Sigmoid colon (tissue), 6 donors: ENCODE measurements at regions not wholly inside any gene's neighbourhood (a gene's known extent, or its start where the extent isn't known, plus 50 kb on each side); places are given as distances from the start of the nearest gene placed in this dataset.
"Not testable (repeated sequence)": the region's sequence is repeated elsewhere in the genome, so short reads cannot be mapped to it uniquely, and the experiment has no call there.

ENCODE experiments used
- DNase-seq: peaks from one replicate; pipeline ENCODE4 v3.0.0-alpha.2; 2019
- H3K27ac ChIP-seq, 4 donors: fragments of 200-600 bp; sonication (generic); one replicate each; pipeline ENCODE4 v1.5.1; 2016 to 2019; ENCODE audit warnings: mild to moderate bottlenecking in 1 of 4
- H3K27me3 ChIP-seq, 3 donors: fragments of 200-600 bp; sonication (generic); one replicate each; pipeline ENCODE4 v1.5.1; 2019; ENCODE audit warnings: mild to moderate bottlenecking in 1 of 3
- H3K36me3 ChIP-seq, 4 donors: fragments of 200-600 bp; sonication (generic); one replicate each; pipeline ENCODE4 v1.5.1; 2016 to 2019
- H3K4me1 ChIP-seq, 4 donors: fragments of 200-600 bp; sonication (generic); one replicate each; pipeline ENCODE4 v1.5.1; 2017 to 2019
- H3K4me3 ChIP-seq, 4 donors: fragments of 200-600 bp; sonication (generic); one replicate each; pipeline ENCODE4 v1.5.1; 2017 to 2019; ENCODE audit warnings: mild to moderate bottlenecking in 2 of 4, moderate library complexity in 1 of 4
- H3K9me3 ChIP-seq, 4 donors: fragments of 200-600 bp in 3 of 4; sonication (generic) in 3 of 4; one replicate each; pipeline versions ENCODE4 v1.5.1 to v1.6.1; 2013 to 2019
- EP300 ChIP-seq, 4 donors: sonication (generic); formaldehyde crosslinking; IDR thresholded peaks; one replicate each; pipeline ENCODE4 v1.6.1; 2017; ENCODE audit warnings: antibody characterized with exemption in 4 of 4
- POLR2A ChIP-seq, 2 donors: fragments of 450-650 bp; IDR thresholded peaks; one replicate each; pipeline ENCODE4 v1.6.1; 2016; ENCODE audit warnings: antibody characterized with exemption in 2 of 2, mild to moderate bottlenecking in 2 of 2, moderate library complexity in 2 of 2
- POLR2AphosphoS5 ChIP-seq, 4 donors: sonication (generic); formaldehyde crosslinking; IDR thresholded peaks; one replicate each; pipeline ENCODE4 v1.6.1; 2017; ENCODE audit warnings: antibody characterized with exemption in 4 of 4
- WGBS, 2 donors: extraction: QIAGEN DNeasy Blood & Tissue Kit; methylation state at CpG; one replicate each; pipeline ENCODE4 v1.1.7; 2013; 5-methylcytosine and 5-hydroxymethylcytosine counted together
- intact Hi-C: fragments of 100-400 bp; cut with DNase I; formaldehyde crosslinking; loops from one replicate; pipeline ENCODE4 v1.15.1; 2023
- TF ChIP-seq, protein P1 (sequence below), 4 experiments: fragments of 450-650 bp in 3 of 4; fragments of 200-600 bp in 1 of 4; IDR thresholded peaks; one replicate each; pipeline ENCODE4 v1.5.1; 2016 to 2019; ENCODE audit warnings: antibody characterized with exemption in 4 of 4, mild to moderate bottlenecking in 3 of 4, moderate library complexity in 2 of 4
- donor health status: healthy with polysubstance abuse.
- donor health status: healthy.

DNA sequence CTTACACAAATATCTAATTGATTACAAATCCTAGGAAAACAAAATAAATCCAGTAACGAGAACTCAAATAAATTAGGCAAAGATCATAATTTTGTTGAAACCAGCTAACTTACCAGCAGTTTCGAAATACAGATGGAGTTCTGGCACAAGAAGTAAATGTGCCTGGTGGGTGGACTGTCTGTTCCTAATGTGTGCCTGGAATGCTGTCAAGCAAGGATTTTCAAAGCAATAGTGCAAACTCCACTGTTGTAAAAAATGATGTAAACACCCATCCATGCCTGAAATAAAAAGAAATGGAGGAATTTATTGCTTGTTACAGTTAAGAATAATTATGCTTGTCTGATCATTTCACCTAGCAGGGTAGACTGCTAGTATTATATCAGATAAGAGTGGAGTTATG lies 423.9 kb upstream of the MAP2 start:
- DNase-seq, result no peak
- WGBS, 2 donors, result 10 to 54% methylated on average over 2 of the region's 2 CpGs
- TF ChIP-seq POLR2AphosphoS5 (IDR thresholded peaks at IDR 0.05), result no peak
- no peak for TF ChIP-seq POLR2A (IDR thresholded peaks at IDR 0.05)

DNA sequence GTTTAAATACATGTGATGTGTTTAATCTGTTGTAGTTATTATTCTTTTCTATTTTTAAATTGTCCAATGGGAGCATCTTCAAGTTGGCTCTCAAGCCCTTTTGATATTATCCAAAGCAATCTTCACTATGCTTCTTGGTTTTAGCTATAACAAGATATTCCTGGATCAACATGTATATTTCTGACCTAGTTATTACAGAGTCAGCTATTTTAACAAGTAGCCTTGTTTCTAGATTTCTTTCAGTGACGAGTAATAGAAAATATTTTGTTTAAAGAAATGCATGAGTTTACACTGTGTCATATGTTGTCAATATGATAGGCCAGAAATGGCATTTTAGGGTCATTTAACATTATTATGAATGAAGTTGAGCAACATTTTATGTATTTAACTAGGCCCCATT lies 421.8 kb upstream of the MAP2 start:
- H3K4me1 ChIP-seq, result no peaks in the 10 kb centered on the region
- peaks cover 0 to 8% (median 0%) of the 10 kb centered on the region in 4 donors for H3K9me3 ChIP-seq
- no peaks in the 10 kb centered on the region for H3K36me3 ChIP-seq
- intact Hi-C loops, result no loop called here
- no peak for DNase-seq
- no peaks in the 10 kb centered on the region for H3K27me3 ChIP-seq
- no peak overlapping the region for H3K4me3 ChIP-seq
- 94 to 95% methylated on average over 1 of the region's 1 CpG for WGBS, 2 donors
- TF ChIP-seq, protein P1, sequence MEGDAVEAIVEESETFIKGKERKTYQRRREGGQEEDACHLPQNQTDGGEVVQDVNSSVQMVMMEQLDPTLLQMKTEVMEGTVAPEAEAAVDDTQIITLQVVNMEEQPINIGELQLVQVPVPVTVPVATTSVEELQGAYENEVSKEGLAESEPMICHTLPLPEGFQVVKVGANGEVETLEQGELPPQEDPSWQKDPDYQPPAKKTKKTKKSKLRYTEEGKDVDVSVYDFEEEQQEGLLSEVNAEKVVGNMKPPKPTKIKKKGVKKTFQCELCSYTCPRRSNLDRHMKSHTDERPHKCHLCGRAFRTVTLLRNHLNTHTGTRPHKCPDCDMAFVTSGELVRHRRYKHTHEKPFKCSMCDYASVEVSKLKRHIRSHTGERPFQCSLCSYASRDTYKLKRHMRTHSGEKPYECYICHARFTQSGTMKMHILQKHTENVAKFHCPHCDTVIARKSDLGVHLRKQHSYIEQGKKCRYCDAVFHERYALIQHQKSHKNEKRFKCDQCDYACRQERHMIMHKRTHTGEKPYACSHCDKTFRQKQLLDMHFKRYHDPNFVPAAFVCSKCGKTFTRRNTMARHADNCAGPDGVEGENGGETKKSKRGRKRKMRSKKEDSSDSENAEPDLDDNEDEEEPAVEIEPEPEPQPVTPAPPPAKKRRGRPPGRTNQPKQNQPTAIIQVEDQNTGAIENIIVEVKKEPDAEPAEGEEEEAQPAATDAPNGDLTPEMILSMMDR (IDR thresholded peaks at IDR 0.05), result no peak
- TF ChIP-seq EP300 (IDR thresholded peaks at IDR 0.05) (no peak), POLR2A (IDR thresholded peaks at IDR 0.05) (no peak), POLR2AphosphoS5 (IDR thresholded peaks at IDR 0.05) (no peak)
- H3K27ac ChIP-seq, result no peak overlapping the region

More for the DNA sequence above, 423.9 kb upstream of the MAP2 start:
- intact Hi-C loops, result no loop called here
- no peaks in the 10 kb centered on the region for H3K4me1 ChIP-seq
- no peaks in the 10 kb centered on the region for H3K36me3 ChIP-seq
- no peaks in the 10 kb centered on the region for H3K27me3 ChIP-seq
- no peak overlapping the region for H3K27ac ChIP-seq
- H3K9me3 ChIP-seq, result no peaks in the 10 kb centered on the region
- no peak overlapping the region for H3K4me3 ChIP-seq

DNA sequence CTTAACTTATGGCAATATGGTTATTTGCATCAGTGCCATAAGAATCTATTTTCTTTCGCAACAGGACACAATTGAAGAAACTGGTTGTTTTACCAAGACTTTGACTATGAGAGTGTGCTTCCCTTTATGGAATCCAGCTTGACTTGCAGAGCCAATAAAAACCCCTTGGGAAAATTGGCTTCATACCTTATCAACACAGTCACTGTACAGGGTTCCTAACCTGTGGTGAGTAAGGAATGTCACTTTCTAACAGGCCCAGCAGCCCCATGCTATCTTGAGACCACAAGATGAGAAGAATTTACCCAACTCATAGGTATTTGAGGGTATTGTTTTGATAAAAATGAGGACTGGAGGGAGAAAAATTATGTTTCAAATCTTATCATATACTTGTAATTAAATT lies 418.5 kb upstream of the MAP2 start:
- Histone ChIP-seq H3K27me3 (no peaks in the 10 kb centered on the region), H3K4me1 (no peaks in the 10 kb centered on the region), H3K27ac (no peak overlapping the region), H3K4me3 (no peak overlapping the region), H3K36me3 (no peaks in the 10 kb centered on the region), H3K9me3 (peaks cover 0 to 8% (median 0%) of the 10 kb centered on the region in 4 donors)
- TF ChIP-seq POLR2A (IDR thresholded peaks at IDR 0.05) (no peak), EP300 (IDR thresholded peaks at IDR 0.05) (no peak), POLR2AphosphoS5 (IDR thresholded peaks at IDR 0.05) (no peak)
- TF ChIP-seq, protein P1 (IDR thresholded peaks at IDR 0.05), result no peak
- DNase-seq, result no peak
- 84 to 92% methylated on average over 1 of the region's 1 CpG for WGBS, 2 donors
- intact Hi-C loops, result no loop called here

DNA sequence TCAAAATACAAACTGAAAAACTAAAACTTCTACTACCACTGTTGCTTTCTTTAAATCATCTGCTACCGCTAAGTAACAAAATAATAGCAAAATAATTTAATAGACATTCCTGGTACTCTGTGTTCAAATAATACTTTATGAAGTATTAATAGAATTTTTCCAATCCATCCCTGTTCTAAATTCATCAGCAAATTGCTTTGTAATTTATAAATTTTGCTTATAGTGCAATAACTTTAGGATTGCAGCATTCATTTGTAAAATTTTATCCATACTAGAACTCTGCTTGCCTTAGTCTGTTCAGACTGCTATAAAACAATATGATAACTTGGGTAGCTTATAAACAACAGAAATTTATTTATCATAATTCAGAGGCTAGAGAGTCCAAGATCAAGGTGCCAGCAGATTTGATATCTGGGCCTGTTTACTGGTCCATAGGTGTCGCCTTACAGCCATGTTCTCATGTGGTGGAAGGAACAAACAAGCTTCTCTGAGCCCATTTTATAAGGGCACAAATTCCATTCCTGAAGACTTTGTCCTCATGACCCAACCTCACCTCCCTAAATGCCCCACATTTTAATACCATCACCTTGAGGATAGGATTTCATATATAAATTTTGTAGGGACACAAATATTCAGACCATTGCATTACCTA lies 415.1 kb upstream of the MAP2 start:
- Histone ChIP-seq H3K27ac (no peak overlapping the region), H3K27me3 (no peaks in the 10 kb centered on the region), H3K36me3 (no peaks in the 10 kb centered on the region), H3K4me1 (no peaks in the 10 kb centered on the region), H3K9me3 (peaks cover 0 to 8% (median 0%) of the 10 kb centered on the region in 4 donors), H3K4me3 (no peak overlapping the region)
- DNase-seq, result no peak
- TF ChIP-seq POLR2A (IDR thresholded peaks at IDR 0.05), result no peak
- TF ChIP-seq EP300 (IDR thresholded peaks at IDR 0.05), result no peak
- no peak for TF ChIP-seq POLR2AphosphoS5 (IDR thresholded peaks at IDR 0.05)
- TF ChIP-seq, protein P1 (IDR thresholded peaks at IDR 0.05), result no peak
- 90 to 95% methylated on average over 2 of the region's 2 CpGs for WGBS, 2 donors
- intact Hi-C loops, result no loop called here

DNA sequence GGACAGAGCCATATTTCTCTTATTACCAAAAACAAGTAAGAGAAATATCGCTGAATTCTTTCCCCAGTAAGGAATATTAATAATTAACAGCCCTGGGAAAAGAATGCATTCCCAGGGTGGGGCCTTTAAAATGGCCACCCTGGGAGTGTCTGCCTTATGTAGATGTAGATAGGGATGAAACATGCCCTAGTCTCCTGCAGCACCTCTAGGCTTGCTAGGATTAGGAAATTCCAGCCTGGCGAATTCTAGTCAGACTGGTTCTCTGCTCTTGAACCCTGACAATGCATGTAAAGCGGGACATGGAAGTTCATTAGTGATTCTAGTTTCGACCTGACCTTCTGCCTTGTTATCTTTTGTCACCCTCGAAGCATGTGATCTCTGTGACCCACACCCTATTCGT lies 405.2 kb upstream of the MAP2 start:
- H3K4me3 ChIP-seq, intact Hi-C loops, H3K27me3 ChIP-seq, H3K27ac ChIP-seq, H3K36me3 ChIP-seq, DNase-seq, H3K9me3 ChIP-seq, H3K4me1 ChIP-seq: not testable (repeated sequence)
- 84 to 85% methylated on average over 6 of the region's 6 CpGs for WGBS, 2 donors

DNA sequence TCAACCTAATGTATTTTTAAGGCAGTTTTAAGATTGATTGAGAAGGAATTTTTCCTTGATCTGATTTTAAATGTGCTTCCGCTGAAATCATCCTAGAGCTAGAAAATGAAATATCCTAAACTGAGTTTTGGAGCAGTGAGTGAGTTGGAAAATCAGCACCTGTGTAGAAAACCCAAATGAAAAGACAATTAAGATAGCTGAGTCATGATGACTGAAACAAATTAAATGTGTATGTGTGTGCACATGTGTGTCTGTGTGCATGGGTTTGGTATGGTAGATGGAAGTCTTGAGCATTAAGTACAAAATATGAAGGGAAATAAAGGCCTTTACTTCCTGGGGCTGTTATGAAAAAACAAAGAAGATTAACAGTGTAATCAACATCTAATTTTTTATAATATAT lies 394.6 kb upstream of the MAP2 start:
- H3K9me3 ChIP-seq, result no peaks in the 10 kb centered on the region
- TF ChIP-seq POLR2A (IDR thresholded peaks at IDR 0.05) (no peak), EP300 (IDR thresholded peaks at IDR 0.05) (no peak), POLR2AphosphoS5 (IDR thresholded peaks at IDR 0.05) (no peak)
- TF ChIP-seq, protein P1 (IDR thresholded peaks at IDR 0.05), result no peak
- no peak overlapping the region for H3K4me3 ChIP-seq
- no peaks in the 10 kb centered on the region for H3K4me1 ChIP-seq
- WGBS, 2 donors, result 92 to 97% methylated on average over 1 of the region's 1 CpG
- intact Hi-C loops, result no loop called here
- H3K27me3 ChIP-seq, result no peaks in the 10 kb centered on the region
- H3K27ac ChIP-seq, result no peak overlapping the region
- DNase-seq, result no peak
- no peaks in the 10 kb centered on the region for H3K36me3 ChIP-seq
